SK-N-SH treated with all-trans-retinoic acid at 6 μM for 48 hours (cell line): ENCODE measurements at regions not wholly inside any gene's neighbourhood (a gene's known extent, or its start where the extent isn't known, plus 50 kb on each side); places are given as distances from the start of the nearest gene placed in this dataset.

Experiments used
- ATAC-seq: fragments of 200-7000 bp; cut with Tn5 transposase; 3 replicates; pipeline ENCODE4 v1.9.1; 2020; ENCODE audit warnings: mild to moderate bottlenecking, moderate library complexity
- BACH2 ChIP-seq: fragments of 250-450 bp; sonication (Bioruptor Pico); IDR thresholded peaks from 2 replicates; pipeline ENCODE4 v1.9.0; 2021; ENCODE audit warnings: mild to moderate bottlenecking, borderline replicate concordance
- ESRRG ChIP-seq: fragments of 250-450 bp; sonication (Bioruptor Pico); IDR thresholded peaks from 2 replicates; pipeline ENCODE4 v1.6.1; 2021; ENCODE audit warnings: mild to moderate bottlenecking
- GLIS3 ChIP-seq: fragments of 250-450 bp; sonication (Bioruptor Pico); IDR thresholded peaks from 2 replicates; pipeline ENCODE4 v1.5.0; 2020; ENCODE audit warnings: mild to moderate bottlenecking, moderate library complexity
- ISL1 ChIP-seq: fragments of 250-450 bp; sonication (Bioruptor Pico); IDR thresholded peaks from 2 replicates; pipeline ENCODE4 v2.1.2; 2022; ENCODE audit warnings: mild to moderate bottlenecking, moderate library complexity
- OSR1 ChIP-seq: fragments of 250-450 bp; sonication (Bioruptor Pico); IDR thresholded peaks from 2 replicates; pipeline ENCODE4 v1.8.0; 2022; ENCODE audit warnings: moderate library complexity, mild to moderate bottlenecking, inconsistent platforms
- PPARA ChIP-seq: fragments of 250-450 bp; sonication (Bioruptor Pico); IDR thresholded peaks from 2 replicates; pipeline ENCODE4 v1.5.0; 2020; ENCODE audit warnings: mild to moderate bottlenecking, borderline replicate concordance
- RARB ChIP-seq: fragments of 250-450 bp; sonication (Bioruptor Pico); IDR thresholded peaks from 2 replicates; pipeline ENCODE4 v1.8.0; 2021; ENCODE audit warnings: mild to moderate bottlenecking, moderate library complexity
- SNAI2 ChIP-seq: fragments of 250-450 bp; sonication (Bioruptor Pico); IDR thresholded peaks from 2 replicates; pipeline ENCODE4 v1.5.0; 2020; ENCODE audit warnings: mild to moderate bottlenecking, moderate library complexity
- TCF4 ChIP-seq: fragments of 250-450 bp; sonication (Bioruptor Pico); IDR thresholded peaks from 2 replicates; pipeline ENCODE4 v1.8.0; 2021; ENCODE audit warnings: mild to moderate bottlenecking, moderate library complexity, borderline replicate concordance
- ZC3H10 ChIP-seq: fragments of 250-450 bp; sonication (Bioruptor Pico); IDR thresholded peaks from 2 replicates; pipeline ENCODE4 v1.5.1; 2021; ENCODE audit warnings: mild to moderate bottlenecking, moderate library complexity
- ZFP3 ChIP-seq: fragments of 250-450 bp; sonication (Bioruptor Pico); IDR thresholded peaks from 2 replicates; pipeline ENCODE4 v1.5.0; 2020; ENCODE audit warnings: mild to moderate bottlenecking, moderate library complexity
- ZFP30 ChIP-seq: fragments of 450-650 bp; formaldehyde crosslinking; IDR thresholded peaks from 2 replicates; pipeline ENCODE4 v1.5.0; 2022; ENCODE audit warnings: mild to moderate bottlenecking, moderate library complexity
- ZNF565 ChIP-seq: fragments of 450-650 bp; formaldehyde crosslinking; conservative IDR thresholded peaks from 2 replicates; pipeline ENCODE4 v1.5.0; 2020; ENCODE audit warnings: low read depth, mild to moderate bottlenecking, moderate library complexity
- ZNF70 ChIP-seq: fragments of 450-650 bp; formaldehyde crosslinking; IDR thresholded peaks from 2 replicates; pipeline ENCODE4 v1.5.0; 2020; ENCODE audit warnings: mild to moderate bottlenecking, moderate library complexity
- ZNF8 ChIP-seq: fragments of 450-650 bp; formaldehyde crosslinking; IDR thresholded peaks from 2 replicates; pipeline ENCODE4 v1.5.0; 2020; ENCODE audit warnings: mild to moderate bottlenecking, moderate library complexity
- TF ChIP-seq, protein P1 (sequence below): fragments of 250-450 bp; sonication (Bioruptor Pico); IDR thresholded peaks from 2 replicates; pipeline ENCODE4 v1.8.0; 2020; ENCODE audit warnings: mild to moderate bottlenecking, moderate library complexity, borderline replicate concordance
- TF ChIP-seq, protein P2 (sequence below): fragments of 250-450 bp; sonication (Bioruptor Pico); IDR thresholded peaks from 2 replicates; pipeline ENCODE4 v1.5.1; 2020; ENCODE audit warnings: low read depth, mild to moderate bottlenecking, moderate library complexity
- TF ChIP-seq, protein P3 (sequence below): fragments of 250-450 bp; sonication (Bioruptor Pico); IDR thresholded peaks from 2 replicates; pipeline ENCODE4 v1.8.0; 2021; ENCODE audit warnings: low read depth, mild to moderate bottlenecking, moderate library complexity, borderline replicate concordance
- TF ChIP-seq, protein P4 (sequence below): fragments of 250-450 bp; sonication (Bioruptor Pico); IDR thresholded peaks from 2 replicates; pipeline ENCODE4 v1.5.0; 2020; ENCODE audit warnings: mild to moderate bottlenecking, moderate library complexity

DNA sequence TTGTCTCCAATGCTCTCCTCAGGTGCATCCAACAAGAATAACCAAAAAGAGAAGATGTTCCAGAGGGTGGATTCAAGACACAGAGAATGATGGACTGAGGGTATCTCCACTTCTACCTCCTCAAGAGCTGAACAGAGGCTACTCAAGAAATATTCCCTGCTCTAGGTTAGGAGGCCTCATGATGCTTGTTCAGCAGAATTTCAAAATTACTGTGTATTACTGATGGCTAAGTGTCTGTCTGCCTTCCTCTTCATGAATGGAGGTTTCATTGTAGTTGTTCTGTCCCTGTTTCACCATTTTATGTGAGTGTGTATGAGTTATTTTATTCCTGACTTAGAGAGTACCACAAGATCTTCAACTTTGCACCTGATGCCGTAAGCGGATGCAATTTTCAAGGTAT is 76.8 kb downstream of the JRKL start (continued):
- TF ChIP-seq, protein P1, sequence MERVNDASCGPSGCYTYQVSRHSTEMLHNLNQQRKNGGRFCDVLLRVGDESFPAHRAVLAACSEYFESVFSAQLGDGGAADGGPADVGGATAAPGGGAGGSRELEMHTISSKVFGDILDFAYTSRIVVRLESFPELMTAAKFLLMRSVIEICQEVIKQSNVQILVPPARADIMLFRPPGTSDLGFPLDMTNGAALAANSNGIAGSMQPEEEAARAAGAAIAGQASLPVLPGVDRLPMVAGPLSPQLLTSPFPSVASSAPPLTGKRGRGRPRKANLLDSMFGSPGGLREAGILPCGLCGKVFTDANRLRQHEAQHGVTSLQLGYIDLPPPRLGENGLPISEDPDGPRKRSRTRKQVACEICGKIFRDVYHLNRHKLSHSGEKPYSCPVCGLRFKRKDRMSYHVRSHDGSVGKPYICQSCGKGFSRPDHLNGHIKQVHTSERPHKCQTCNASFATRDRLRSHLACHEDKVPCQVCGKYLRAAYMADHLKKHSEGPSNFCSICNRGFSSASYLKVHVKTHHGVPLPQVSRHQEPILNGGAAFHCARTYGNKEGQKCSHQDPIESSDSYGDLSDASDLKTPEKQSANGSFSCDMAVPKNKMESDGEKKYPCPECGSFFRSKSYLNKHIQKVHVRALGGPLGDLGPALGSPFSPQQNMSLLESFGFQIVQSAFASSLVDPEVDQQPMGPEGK: no peak
- no peak for TF ChIP-seq ZNF70
- TF ChIP-seq ZNF8 (CRISPR knock-in tag): no peak
- no peak for TF ChIP-seq ZC3H10 (CRISPR knock-in tag)
- no peak for TF ChIP-seq PPARA (CRISPR knock-in tag)

DNA sequence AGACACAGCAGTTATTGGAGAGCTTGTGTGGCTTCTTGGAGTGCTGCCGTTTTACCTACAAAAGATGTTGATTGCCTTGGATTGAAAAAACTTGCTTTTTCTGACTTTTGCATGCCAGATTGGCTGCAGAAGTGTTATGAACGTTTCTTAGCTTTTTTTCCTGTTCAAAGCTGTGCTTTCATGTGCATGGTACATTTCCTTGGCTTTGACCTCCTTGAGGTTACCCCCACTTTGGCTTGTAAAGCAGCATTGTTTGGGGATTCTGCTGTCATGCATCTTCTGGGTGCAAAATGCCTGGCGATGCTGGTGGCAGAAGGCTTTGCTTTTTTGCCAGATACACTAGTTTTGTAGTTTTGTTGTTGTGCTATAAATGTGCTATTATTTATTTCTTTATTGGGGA is 80.0 kb downstream of the JRKL start:
- TF ChIP-seq, protein P1: no peak
- no peak for TF ChIP-seq OSR1 (CRISPR knock-in tag)
- TF ChIP-seq ZFP3 (CRISPR knock-in tag): no peak
- no peak for ATAC-seq

DNA sequence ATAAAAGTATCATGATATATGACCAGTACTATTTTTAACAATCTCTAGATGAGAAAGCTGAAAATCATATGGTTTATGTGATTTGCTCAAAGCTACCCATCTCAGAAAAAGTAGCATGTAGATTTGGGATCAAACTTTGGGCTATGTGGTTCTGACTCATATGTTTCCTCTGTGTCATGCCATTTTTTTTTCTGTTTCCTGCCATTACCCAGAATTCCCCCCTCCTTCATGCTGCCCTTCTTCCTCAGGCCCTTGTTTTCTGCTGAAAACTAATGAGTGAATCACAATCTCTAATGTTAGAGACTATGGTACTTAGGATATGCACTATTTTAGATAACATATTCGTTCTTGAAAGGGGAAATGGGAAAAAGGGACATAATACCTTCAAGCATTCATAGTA is 80.7 kb downstream of the JRKL start:
- TF ChIP-seq, protein P2, sequence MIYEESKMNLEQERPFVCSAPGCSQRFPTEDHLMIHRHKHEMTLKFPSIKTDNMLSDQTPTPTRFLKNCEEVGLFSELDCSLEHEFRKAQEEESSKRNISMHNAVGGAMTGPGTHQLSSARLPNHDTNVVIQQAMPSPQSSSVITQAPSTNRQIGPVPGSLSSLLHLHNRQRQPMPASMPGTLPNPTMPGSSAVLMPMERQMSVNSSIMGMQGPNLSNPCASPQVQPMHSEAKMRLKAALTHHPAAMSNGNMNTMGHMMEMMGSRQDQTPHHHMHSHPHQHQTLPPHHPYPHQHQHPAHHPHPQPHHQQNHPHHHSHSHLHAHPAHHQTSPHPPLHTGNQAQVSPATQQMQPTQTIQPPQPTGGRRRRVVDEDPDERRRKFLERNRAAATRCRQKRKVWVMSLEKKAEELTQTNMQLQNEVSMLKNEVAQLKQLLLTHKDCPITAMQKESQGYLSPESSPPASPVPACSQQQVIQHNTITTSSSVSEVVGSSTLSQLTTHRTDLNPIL (CRISPR knock-in tag): no peak
- TF ChIP-seq, protein P3, sequence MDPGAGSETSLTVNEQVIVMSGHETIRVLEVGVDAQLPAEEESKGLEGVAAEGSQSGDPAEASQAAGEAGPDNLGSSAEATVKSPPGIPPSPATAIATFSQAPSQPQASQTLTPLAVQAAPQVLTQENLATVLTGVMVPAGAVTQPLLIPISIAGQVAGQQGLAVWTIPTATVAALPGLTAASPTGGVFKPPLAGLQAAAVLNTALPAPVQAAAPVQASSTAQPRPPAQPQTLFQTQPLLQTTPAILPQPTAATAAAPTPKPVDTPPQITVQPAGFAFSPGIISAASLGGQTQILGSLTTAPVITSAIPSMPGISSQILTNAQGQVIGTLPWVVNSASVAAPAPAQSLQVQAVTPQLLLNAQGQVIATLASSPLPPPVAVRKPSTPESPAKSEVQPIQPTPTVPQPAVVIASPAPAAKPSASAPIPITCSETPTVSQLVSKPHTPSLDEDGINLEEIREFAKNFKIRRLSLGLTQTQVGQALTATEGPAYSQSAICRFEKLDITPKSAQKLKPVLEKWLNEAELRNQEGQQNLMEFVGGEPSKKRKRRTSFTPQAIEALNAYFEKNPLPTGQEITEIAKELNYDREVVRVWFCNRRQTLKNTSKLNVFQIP (CRISPR knock-in tag): no peak
- TF ChIP-seq ZC3H10 (CRISPR knock-in tag) (no peak), ZNF565 (no peak), RARB (CRISPR knock-in tag) (no peak), PPARA (CRISPR knock-in tag) (no peak), ZNF70 (no peak), ZFP3 (CRISPR knock-in tag) (no peak), ZNF8 (CRISPR knock-in tag) (no peak), SNAI2 (CRISPR knock-in tag) (no peak), OSR1 (CRISPR knock-in tag) (no peak), ESRRG (CRISPR knock-in tag) (no peak), BACH2 (CRISPR knock-in tag) (no peak), GLIS3 (CRISPR knock-in tag) (no peak), ZFP30 (CRISPR knock-in tag) (no peak), ISL1 (CRISPR knock-in tag) (no peak), TCF4 (no peak)
- TF ChIP-seq, protein P1: no peak
- TF ChIP-seq, protein P4, sequence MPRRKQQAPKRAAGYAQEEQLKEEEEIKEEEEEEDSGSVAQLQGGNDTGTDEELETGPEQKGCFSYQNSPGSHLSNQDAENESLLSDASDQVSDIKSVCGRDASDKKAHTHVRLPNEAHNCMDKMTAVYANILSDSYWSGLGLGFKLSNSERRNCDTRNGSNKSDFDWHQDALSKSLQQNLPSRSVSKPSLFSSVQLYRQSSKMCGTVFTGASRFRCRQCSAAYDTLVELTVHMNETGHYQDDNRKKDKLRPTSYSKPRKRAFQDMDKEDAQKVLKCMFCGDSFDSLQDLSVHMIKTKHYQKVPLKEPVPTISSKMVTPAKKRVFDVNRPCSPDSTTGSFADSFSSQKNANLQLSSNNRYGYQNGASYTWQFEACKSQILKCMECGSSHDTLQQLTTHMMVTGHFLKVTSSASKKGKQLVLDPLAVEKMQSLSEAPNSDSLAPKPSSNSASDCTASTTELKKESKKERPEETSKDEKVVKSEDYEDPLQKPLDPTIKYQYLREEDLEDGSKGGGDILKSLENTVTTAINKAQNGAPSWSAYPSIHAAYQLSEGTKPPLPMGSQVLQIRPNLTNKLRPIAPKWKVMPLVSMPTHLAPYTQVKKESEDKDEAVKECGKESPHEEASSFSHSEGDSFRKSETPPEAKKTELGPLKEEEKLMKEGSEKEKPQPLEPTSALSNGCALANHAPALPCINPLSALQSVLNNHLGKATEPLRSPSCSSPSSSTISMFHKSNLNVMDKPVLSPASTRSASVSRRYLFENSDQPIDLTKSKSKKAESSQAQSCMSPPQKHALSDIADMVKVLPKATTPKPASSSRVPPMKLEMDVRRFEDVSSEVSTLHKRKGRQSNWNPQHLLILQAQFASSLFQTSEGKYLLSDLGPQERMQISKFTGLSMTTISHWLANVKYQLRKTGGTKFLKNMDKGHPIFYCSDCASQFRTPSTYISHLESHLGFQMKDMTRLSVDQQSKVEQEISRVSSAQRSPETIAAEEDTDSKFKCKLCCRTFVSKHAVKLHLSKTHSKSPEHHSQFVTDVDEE: no peak
- no peak for ATAC-seq
